CD4-positive, alpha-beta T cell treated with Interleukin-4 for 1 hour (primary cell): ENCODE measurements at regions not wholly inside any gene's neighbourhood (a gene's known extent, or its start where the extent isn't known, plus 50 kb on each side); places are given as distances from the start of the nearest gene placed in this dataset.
A peak's percentile ranks its signal among the peaks of the same experiment; 100 is the strongest.

Source experiments
- DNase-seq, 2 donors: peaks; one replicate each; pipeline ENCODE4 v3.0.0-alpha.2; 2020 to 2022

- DNase-seq = no peak
Measured at GRCh38 chr9:20291201-20291600, 331.1 kb downstream of the MLLT3 start.

DNA sequence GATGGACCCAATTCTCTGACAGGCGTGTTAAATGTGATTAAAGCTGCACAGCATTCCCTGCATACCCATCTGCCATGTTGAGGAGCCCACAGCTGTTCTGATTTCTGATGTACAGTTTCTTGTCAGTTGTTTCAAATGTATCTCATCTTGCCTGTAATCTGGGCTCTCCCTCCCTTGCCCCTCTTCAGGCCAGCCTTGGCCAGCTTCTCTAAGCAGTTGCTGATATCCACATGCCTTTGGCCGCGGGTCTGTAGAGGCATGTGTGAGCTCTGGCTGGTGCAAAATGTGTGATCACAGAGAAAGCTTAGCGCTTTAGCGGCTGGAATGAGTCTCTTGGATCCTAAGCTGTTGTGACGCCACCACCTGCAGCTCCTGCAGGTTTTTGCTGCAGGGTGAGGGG is 332.0 kb downstream of the MLLT3 start:
- no peak for DNase-seq

- no peak for DNase-seq
Measured at GRCh38 chr9:20289423-20290010, 332.8 kb downstream of the MLLT3 start.

DNA sequence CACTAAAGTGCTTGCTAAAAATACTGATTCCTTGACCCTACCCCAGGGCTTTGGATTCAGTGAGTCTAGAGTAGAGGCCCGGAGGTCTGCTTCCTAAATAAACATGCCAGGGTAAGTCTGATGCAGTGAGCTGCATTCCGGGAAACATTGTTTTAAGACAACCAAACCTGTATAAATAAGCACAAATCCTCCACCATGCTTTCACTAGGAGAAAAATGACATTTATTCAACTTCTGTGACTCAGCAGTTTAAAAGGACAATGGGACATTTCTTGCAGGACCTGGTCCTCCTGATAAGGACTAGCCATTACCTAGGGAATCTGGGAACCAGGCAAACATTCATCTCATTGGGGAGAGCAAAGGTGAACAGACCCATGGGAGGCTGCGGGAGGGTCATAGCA is 335.3 kb downstream of the MLLT3 start:
- DNase-seq = no peak

- no peak for DNase-seq
Measured at GRCh38 chr9:20286154-20286700, 336.1 kb downstream of the MLLT3 start.

DNA sequence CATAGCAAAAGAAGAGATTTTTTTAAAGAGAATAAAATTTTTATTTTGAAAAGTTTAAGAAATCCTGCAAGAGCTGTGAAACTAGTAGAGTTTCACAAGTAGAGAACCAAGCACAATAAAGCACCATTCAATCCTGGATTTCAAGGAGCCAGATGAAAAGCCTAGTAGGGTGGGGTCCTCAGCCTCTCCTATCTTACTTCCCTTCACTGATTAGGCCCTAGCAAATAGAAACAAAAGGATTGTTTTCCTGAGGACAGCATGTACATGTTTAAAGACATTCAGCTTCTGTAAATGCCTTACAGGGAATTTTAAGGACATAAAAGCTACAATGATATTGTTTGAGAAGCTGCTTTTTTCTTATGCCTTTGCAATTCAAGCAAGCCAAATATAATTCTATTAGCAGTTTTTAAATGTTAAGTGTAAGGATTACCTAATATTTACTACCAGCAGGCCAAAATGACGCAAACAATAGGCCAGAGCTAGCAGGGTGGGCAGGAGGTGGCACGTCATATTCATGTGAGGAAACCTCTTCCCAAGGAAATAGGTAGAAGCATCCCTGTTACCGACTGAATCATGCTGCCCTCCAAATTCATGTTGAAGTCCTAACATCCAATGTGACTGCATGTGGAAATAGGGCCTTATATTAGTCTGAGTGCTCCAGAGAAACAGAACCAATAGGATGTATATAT is 337.6 kb downstream of the MLLT3 start:
- no peak for DNase-seq

GRCh38 chr9:20280330-20280729 is 342.0 kb downstream of the MLLT3 start:
- DNase-seq = no peak

DNA sequence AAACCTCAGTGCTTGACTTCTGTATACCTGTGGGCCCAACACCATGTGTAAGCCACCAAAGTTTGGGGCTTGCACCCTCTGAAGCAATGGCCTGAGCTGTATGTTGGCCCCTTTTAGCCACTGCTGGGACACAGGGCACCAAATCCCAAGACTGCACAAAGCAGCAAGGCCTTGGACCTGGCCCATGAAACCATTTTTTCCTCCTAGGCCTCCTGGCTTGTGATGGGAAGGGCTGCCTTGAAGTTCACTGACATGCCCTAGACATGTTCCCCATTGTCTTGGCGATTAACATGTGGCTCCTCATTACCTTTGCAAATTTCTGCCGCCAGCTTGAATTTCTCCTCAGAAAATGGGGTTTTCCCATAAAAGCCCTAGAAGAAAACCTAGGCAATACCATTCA is 345.5 kb downstream of the MLLT3 start:
- no peak for DNase-seq

DNA sequence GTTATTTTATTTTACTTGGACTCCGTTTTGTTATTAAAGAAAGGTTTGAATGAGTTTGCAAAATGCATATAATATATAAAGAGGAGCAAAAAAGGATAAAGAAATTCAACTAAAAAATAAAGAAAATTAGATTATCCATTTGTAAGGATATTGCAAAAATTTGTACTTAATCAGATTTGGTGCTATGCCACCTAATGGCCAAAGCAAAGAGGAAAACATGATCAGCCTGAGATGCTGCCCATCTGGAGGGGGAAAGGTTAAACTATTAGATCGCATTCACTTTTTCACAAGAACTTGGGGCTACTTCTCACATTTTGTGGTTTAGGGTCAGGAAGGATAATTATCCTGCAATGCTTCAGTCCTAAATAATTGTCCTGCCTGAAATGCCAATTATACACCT is 350.6 kb downstream of the MLLT3 start:
- DNase-seq = no peak

- DNase-seq = no peak
Measured at GRCh38 chr9:20271096-20271495, 351.2 kb downstream of the MLLT3 start.

DNA sequence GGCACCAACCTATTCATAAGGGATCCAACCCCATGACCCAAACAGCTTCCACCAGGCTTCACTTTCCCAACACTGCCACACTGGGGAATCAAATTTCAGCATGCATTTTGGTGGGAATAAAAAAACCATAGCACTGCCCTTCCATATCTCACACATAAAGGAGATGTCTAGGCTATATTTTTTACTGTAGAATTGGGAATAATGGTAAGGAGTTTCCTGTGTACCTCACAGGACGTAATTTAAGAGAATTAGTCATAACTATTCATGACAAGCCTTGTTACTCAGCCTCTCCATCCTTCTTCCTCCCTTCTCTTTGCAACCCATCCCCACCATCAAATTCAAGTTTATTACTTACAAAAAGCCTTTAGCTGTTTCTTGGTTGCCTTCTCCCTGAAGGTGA is 352.1 kb downstream of the MLLT3 start:
- no peak for DNase-seq

- DNase-seq = no peak
Measured at GRCh38 chr9:20269620-20270019, 352.7 kb downstream of the MLLT3 start.

GRCh38 chr9:20264896-20265295 is 357.4 kb downstream of the MLLT3 start:
- DNase-seq = no peak

DNA sequence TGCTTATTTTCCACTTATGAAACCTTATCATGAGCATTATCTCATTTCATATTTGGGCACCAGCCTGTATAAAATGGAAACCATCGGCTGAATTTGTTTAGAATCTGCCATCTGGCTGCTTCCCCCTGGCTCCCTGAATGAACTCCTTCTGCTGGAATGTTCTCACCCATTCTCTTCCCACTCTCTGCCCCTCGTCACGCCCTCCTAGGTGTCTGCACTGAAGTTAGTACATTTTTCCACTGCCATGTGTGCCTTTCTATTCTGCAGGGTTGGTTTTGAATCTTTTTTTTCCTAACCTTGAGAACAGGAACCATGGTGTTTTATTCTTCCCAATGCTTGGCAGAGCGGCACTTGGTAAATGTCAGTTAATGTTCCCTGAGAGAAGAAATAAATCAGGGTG is 359.7 kb downstream of the MLLT3 start:
- no peak for DNase-seq

DNA sequence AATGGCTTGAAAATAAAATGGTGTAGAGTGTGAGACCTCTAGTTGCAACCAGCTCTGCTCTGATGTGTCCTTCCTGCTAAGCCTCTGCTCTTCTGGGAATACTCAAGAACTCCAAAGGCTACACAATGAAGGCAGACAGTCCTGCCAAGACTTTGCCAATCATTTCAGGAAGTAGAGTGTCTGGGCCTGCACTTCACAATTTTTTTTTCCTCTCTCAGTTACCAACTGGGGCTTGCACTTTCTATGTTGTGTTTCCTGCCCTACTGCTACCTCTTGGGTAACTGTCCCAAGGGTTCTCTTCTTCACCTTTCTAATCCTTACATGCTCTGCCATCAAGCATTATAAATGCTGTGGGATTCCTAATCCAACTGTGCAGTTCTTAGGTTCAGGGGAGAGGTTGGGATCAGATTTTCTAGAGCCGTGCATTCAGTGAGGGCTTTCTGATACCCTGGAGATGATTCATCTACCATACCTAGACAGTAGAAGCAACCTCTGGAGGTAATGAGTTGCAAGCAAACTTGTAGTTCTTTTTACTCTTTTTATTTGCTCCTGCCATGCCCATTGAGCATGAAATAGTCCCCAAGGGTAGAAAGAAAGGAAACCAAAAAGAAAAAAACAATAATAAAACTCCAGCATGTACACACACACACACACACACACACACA is 365.9 kb downstream of the MLLT3 start:
- no peak for DNase-seq

DNA sequence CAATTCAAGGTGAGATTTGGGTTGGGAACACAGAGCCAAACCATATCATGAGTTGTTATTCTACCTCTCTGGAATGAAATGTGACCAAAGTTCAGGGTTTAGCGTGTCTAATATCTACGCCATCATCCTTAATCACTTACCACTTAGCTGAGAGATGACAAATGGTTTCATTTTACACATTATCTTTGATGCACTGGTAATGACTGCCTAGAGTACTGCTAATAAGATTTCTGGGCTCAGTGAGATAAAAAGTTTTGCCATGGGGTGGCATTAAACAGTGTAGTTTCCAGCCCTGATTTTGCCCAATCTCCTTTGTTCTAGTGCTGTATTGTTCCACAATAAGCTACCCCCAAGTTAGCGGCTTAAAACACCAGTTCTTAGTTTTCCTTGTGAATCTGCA is 367.2 kb downstream of the MLLT3 start:
- no peak for DNase-seq

GRCh38 chr9:20253635-20254034 is 368.7 kb downstream of the MLLT3 start:
- DNase-seq = no peak

- DNase-seq = no peak
Measured at GRCh38 chr9:20252778-20253177, 369.5 kb downstream of the MLLT3 start.

DNA sequence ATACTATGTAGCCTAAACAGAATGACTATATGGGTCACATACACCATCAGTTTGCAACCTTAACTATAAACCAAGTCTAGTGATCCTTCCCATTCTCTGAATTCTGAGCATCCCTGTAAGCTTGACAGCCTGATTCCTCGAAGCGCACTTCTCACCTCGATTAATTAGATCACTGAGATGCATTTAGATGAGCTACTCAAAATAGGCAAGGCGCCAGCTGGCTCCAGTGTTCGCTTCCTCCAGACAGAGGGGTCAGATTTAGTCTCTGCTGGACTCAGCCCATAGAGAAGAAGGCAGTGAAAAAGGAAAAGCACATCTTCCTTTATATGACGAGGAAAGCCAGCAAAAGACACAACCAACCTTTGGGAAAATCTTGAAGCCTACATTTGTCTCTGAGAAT is 371.5 kb downstream of the MLLT3 start:
- no peak for DNase-seq

- no peak for DNase-seq
Measured at GRCh38 chr9:20244271-20244670, 378.0 kb downstream of the MLLT3 start.

GRCh38 chr9:20243841-20244240 is 378.5 kb downstream of the MLLT3 start:
- no peak for DNase-seq

DNA sequence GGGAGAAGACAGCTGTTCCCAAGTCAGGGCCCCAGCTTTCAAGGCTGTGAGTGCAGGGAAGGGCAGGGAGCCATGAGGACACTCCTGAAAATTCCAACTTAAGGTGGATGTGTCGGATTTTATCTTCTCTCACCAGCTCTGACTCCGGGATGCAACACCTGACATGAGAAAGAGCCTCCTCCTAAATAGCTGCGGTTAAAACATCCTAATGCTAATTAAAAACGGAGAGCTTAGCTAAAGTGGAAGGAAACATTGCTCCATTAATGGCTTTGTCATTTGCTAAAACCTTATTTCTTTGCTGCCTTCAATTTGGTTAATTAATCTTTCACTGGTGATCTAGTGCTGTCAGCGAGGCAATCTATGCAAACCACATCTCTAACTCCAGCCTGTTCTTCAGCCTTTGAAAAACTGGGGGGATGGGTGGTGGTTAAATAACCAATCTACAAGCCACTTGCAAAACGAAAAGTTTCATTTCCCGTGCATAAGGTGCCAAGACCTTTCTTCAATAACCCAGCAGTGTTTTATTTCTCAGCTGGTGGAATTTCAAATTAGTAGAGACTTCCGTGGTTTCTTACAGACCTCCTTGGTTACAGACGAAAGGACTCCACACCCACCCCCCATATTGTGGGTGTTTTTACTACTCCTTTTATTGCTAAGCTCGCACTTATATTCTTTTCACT is 379.6 kb downstream of the MLLT3 start:
- DNase-seq = peak; percentile 23 to 56

DNA sequence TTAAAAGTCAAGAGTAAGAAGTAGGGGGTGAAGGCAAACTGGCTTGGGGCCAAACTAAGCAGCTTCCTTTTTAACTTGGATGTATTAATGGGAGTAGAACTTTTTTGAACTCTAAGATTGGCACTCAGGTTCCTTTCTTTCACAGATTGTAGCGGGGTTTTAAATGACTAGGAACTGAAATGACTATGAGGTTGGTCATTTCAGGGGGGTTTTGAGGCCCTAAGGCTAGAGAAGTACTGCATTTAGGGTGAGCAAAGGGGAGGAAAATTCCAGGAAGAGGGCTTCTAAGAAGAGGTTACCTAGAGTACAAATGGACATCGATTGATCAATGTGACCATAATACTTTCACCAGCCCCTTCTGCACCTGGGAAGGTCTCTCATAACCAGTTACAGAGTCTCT is 381.8 kb downstream of the MLLT3 start:
- no peak for DNase-seq

DNA sequence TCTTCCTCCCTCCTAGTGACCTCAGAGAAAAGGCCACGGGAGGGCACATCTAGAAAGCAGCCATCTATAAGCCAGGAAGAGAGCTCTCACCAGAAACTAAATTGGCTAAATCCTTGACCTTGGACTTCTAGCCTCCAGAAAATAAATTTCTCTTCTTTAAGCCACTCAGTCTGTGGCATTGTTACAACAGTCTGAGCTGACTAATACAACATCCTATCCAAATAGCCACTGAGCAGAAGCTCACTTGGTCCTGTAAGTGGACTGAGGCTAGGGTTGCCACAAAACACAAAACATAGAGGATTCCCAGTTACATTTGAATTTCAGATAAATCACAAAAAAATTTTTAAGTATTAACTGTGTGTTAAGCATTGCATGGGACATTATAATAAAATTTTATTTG is 383.4 kb downstream of the MLLT3 start:
- no peak for DNase-seq
